Keratinocyte (primary cell): ENCODE measurements at regions not wholly inside any gene's neighbourhood (a gene's known extent, or its start where the extent isn't known, plus 50 kb on each side); places are given as distances from the start of the nearest gene placed in this dataset.

Experiments
- DNase-seq: peaks from one replicate; pipeline ENCODE4 v3.0.0-alpha.2; 2011; ENCODE audit warnings: low read depth, missing footprints, low spot score
- FAIRE-seq: peaks from 2 replicates; lab custom pipeline; 2011; peaks lifted over from hg19 to GRCh38; lab: Jason Lieb, UNC
- H2AFZ ChIP-seq: 2 replicates; pipeline ENCODE4 v1.6.0; 2012; ENCODE audit warnings: low read length, control low read depth, inconsistent platforms; ENCODE audit not compliant: control insufficient read depth
- H3K27ac ChIP-seq: 2 replicates; pipeline ENCODE4 v1.5.1; 2011; ENCODE audit warnings: low read length; ENCODE audit not compliant: control insufficient read depth, insufficient read depth
- H3K27me3 ChIP-seq: 3 replicates; pipeline ENCODE4 v1.6.0; 2011; ENCODE audit warnings: low read length; ENCODE audit not compliant: control insufficient read depth, insufficient read depth; ENCODE audit errors: extremely low read depth
- H3K36me3 ChIP-seq, 2 experiments: 2 replicates in 1 of 2; 3 replicates in 1 of 2; pipeline ENCODE4 v1.5.1; 2011; ENCODE audit warnings: low read length in 2 of 2, mild to moderate bottlenecking in 1 of 2; ENCODE audit not compliant: control insufficient read depth in 2 of 2, insufficient read depth in 2 of 2; ENCODE audit errors: extremely low read depth in 1 of 2
- H3K4me1 ChIP-seq: 3 replicates; pipeline ENCODE4 v1.5.1; 2011; ENCODE audit warnings: low read length; ENCODE audit not compliant: control insufficient read depth, insufficient read depth; ENCODE audit errors: extremely low read depth
- H3K4me2 ChIP-seq: 3 replicates; pipeline ENCODE4 v1.6.0; 2011; ENCODE audit warnings: low read depth, low read length; ENCODE audit not compliant: control insufficient read depth, insufficient read depth; ENCODE audit errors: extremely low read depth
- H3K4me3 ChIP-seq, 3 experiments: fragments of 200-600 bp in 1 of 3; sonication (generic) in 1 of 3; 2 replicates in 2 of 3; 3 replicates in 1 of 3; pipeline ENCODE4 v1.5.1; 2011 to 2016; ENCODE audit warnings: low read length in 3 of 3, mild to moderate bottlenecking in 3 of 3, control low read depth in 2 of 3, inconsistent platforms in 1 of 3, low read depth in 1 of 3, mixed read lengths in 1 of 3, mixed run types in 1 of 3, moderate library complexity in 1 of 3; ENCODE audit not compliant: control insufficient read depth in 2 of 3, insufficient read depth in 2 of 3; ENCODE audit errors: extremely low read depth in 1 of 3
- H3K79me2 ChIP-seq: 2 replicates; pipeline ENCODE4 v1.6.0; 2012; ENCODE audit warnings: low read length; ENCODE audit not compliant: control insufficient read depth, insufficient read depth
- H3K9ac ChIP-seq: 3 replicates; pipeline ENCODE4 v1.6.0; 2011; ENCODE audit warnings: low read length; ENCODE audit not compliant: control insufficient read depth, insufficient read depth; ENCODE audit errors: extremely low read depth
- H3K9me1 ChIP-seq: 3 replicates; pipeline ENCODE4 v1.6.0; 2011; ENCODE audit warnings: low read length; ENCODE audit not compliant: control insufficient read depth, insufficient read depth; ENCODE audit errors: extremely low read depth
- H3K9me3 ChIP-seq: 2 replicates; pipeline ENCODE4 v1.5.1; 2012; ENCODE audit warnings: low read depth, low read length; ENCODE audit not compliant: control insufficient read depth
- H4K20me1 ChIP-seq: 3 replicates; pipeline ENCODE4 v1.6.0; 2011; ENCODE audit warnings: low read length; ENCODE audit not compliant: control insufficient read depth, insufficient read depth; ENCODE audit errors: extremely low read depth
- EZH2 ChIP-seq: IDR thresholded peaks from one replicate; pipeline ENCODE4 v1.6.1; 2012; ENCODE audit warnings: inconsistent platforms, mild to moderate bottlenecking, low read length, moderate library complexity
- dilution Hi-C: fragments of 300-500 bp; cut with MboI; formaldehyde crosslinking; loops from one replicate; pipeline ENCODE4 v1.7.0; 2020; ENCODE audit warnings: low sequenced_read_pairs; ENCODE audit not compliant: extremely low pct_ligation_motif_present
- TF ChIP-seq, protein P1 (sequence below), 3 experiments: IDR thresholded peaks in 1 of 3; conservative IDR thresholded peaks in 1 of 3; optimal IDR thresholded peaks in 1 of 3; 2 replicates in 2 of 3; 3 replicates in 1 of 3; pipeline versions ENCODE3 to v1.5.1; 2011; ENCODE audit warnings: low read length in 3 of 3, mild to moderate bottlenecking in 3 of 3, moderate library complexity in 2 of 3, control low read depth in 1 of 3, inconsistent platforms in 1 of 3; ENCODE audit not compliant: insufficient read depth in 2 of 3; ENCODE audit errors: extremely low read depth in 1 of 3

DNA sequence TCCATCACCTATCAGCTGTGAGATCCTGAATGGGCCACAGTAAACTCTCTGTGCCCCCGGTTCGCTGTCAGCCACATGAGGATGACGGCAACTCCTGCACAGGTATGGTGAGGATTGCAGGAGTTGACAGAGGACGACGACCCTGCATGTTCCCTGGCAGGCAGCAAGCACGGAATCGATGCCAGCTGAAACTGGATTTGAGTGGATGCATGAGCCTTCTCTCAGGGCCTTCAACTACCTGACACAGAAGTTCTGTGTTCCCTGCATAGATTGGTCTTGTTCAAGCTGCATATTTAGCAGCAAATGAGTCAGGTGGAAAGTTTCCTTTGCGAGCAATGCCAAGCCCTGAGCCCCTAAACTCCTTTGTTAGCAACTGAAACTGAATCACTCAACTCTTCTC lies 69.6 kb upstream of the PTCH1 start:
- H3K9me1 ChIP-seq: no peaks in the 10 kb centered on the region
- TF ChIP-seq, protein P1, sequence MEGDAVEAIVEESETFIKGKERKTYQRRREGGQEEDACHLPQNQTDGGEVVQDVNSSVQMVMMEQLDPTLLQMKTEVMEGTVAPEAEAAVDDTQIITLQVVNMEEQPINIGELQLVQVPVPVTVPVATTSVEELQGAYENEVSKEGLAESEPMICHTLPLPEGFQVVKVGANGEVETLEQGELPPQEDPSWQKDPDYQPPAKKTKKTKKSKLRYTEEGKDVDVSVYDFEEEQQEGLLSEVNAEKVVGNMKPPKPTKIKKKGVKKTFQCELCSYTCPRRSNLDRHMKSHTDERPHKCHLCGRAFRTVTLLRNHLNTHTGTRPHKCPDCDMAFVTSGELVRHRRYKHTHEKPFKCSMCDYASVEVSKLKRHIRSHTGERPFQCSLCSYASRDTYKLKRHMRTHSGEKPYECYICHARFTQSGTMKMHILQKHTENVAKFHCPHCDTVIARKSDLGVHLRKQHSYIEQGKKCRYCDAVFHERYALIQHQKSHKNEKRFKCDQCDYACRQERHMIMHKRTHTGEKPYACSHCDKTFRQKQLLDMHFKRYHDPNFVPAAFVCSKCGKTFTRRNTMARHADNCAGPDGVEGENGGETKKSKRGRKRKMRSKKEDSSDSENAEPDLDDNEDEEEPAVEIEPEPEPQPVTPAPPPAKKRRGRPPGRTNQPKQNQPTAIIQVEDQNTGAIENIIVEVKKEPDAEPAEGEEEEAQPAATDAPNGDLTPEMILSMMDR (optimal IDR thresholded peaks at IDR 0.05 in 1 of 3, IDR thresholded peaks at IDR 0.05 in 1 of 3, conservative IDR thresholded peaks at IDR 0.05 in 1 of 3; ENCODE audit: extremely low read depth in 1 of 3, insufficient read depth in 2 of 3, low read length in 3 of 3): no peak
- H3K27me3 ChIP-seq: peaks cover 4% of the 10 kb centered on the region
- dilution Hi-C loops: no loop called here
- no peaks in the 10 kb centered on the region for H3K36me3 ChIP-seq
- H3K9ac ChIP-seq: no peak overlapping the region
- H3K79me2 ChIP-seq: no peaks in the 10 kb centered on the region
- no peak overlapping the region for H3K4me2 ChIP-seq
- no peaks in the 10 kb centered on the region for H3K4me1 ChIP-seq
- no peaks in the 10 kb centered on the region for H3K9me3 ChIP-seq
- no peaks in the 10 kb centered on the region for H4K20me1 ChIP-seq
- no peak for FAIRE-seq
- no peak overlapping the region for H2AFZ ChIP-seq
- no peak overlapping the region for H3K4me3 ChIP-seq
- no peak for DNase-seq
- no peak overlapping the region for H3K27ac ChIP-seq

DNA sequence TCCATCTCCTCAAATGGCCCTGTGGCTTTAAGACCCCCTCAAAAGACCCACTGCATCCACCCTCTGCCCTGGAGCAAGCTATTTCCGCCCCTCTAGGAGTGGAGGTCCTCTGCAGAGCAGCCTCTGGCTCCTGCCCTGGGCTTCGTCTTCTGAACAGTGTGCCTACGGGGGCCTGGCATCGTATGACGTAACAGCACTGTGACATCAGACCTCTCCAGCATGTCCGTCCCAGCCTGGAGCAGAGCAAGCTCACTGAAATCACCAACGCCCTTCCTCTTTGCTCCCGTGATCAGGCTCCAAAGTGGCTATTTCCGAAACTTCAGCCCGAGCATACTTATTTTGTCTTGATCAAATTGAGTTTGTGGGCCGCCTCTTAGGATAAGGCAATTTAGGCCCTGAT lies 69.1 kb upstream of the PTCH1 start:
- H4K20me1 ChIP-seq: no peaks in the 10 kb centered on the region
- H3K4me2 ChIP-seq: no peak overlapping the region
- H3K36me3 ChIP-seq: no peaks in the 10 kb centered on the region
- H3K9ac ChIP-seq: no peak overlapping the region
- H3K4me3 ChIP-seq: no peak overlapping the region
- no peaks in the 10 kb centered on the region for H3K9me1 ChIP-seq
- no peak overlapping the region for H3K27ac ChIP-seq
- H2AFZ ChIP-seq: no peak overlapping the region
- H3K27me3 ChIP-seq: peaks cover 4% of the 10 kb centered on the region
- dilution Hi-C loops: no loop called here
- no peaks in the 10 kb centered on the region for H3K9me3 ChIP-seq
- no peaks in the 10 kb centered on the region for H3K79me2 ChIP-seq
- no peaks in the 10 kb centered on the region for H3K4me1 ChIP-seq
- TF ChIP-seq, protein P1 (optimal IDR thresholded peaks at IDR 0.05 in 1 of 3, IDR thresholded peaks at IDR 0.05 in 1 of 3, conservative IDR thresholded peaks at IDR 0.05 in 1 of 3; ENCODE audit: extremely low read depth in 1 of 3, insufficient read depth in 2 of 3, low read length in 3 of 3): no peak
- TF ChIP-seq EZH2: no peak
- DNase-seq (no peak), FAIRE-seq (no peak)
